ENCODE measurements at regions not wholly inside any gene's neighbourhood (a gene's known extent, or its start where the extent isn't known, plus 50 kb on each side); places are given as distances from the start of the nearest gene placed in this dataset.
A peak's percentile ranks its signal among the peaks of the same experiment; 100 is the strongest.

DNA sequence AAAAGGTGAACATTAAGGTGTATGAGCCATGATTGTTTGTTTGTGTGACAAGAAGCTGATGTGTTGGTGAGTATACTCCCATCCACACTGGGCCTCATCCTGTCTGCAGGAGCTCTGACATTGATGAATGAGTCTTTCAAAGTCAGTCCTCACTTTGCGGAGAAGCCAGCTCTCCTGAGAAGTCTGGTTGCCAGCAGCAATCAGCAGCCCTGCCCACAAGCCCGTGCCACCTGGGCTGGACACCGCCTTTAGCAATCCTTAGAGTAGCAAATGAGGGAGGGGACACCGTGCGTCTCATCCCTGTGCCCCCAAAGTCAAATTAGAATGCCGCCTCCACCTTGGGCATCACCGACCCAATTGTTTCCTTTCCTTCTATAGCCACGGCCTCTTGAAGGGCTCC is 174.8 kb upstream of the NECTIN1 start:
- Histone ChIP-seq H3K4me1 (peaks cover 47% of the 10 kb centered on the region), H3K27me3 (no peaks in the 10 kb centered on the region), H3K4me3 (no peak overlapping the region), H3K36me3 (replicated peaks in 1 of 2; ENCODE audit: insufficient read depth in 1 of 2, low read depth in 2 of 2) (no peaks in the 10 kb centered on the region), H3K9me3 (no peaks in the 10 kb centered on the region), H3K27ac (no peak overlapping the region)
- TF ChIP-seq POLR2A (IDR thresholded peaks at IDR 0.05) = no peak
- TF ChIP-seq, protein P1, sequence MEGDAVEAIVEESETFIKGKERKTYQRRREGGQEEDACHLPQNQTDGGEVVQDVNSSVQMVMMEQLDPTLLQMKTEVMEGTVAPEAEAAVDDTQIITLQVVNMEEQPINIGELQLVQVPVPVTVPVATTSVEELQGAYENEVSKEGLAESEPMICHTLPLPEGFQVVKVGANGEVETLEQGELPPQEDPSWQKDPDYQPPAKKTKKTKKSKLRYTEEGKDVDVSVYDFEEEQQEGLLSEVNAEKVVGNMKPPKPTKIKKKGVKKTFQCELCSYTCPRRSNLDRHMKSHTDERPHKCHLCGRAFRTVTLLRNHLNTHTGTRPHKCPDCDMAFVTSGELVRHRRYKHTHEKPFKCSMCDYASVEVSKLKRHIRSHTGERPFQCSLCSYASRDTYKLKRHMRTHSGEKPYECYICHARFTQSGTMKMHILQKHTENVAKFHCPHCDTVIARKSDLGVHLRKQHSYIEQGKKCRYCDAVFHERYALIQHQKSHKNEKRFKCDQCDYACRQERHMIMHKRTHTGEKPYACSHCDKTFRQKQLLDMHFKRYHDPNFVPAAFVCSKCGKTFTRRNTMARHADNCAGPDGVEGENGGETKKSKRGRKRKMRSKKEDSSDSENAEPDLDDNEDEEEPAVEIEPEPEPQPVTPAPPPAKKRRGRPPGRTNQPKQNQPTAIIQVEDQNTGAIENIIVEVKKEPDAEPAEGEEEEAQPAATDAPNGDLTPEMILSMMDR (IDR thresholded peaks at IDR 0.05) = no peak
- intact Hi-C loops (cut with DNase I) = no loop called here
- WGBS, 2 donors = 77 to 87% methylated on average over 7 to 8 of the region's 8 CpGs
- DNase-seq (no peak), ATAC-seq (no peak)

DNA sequence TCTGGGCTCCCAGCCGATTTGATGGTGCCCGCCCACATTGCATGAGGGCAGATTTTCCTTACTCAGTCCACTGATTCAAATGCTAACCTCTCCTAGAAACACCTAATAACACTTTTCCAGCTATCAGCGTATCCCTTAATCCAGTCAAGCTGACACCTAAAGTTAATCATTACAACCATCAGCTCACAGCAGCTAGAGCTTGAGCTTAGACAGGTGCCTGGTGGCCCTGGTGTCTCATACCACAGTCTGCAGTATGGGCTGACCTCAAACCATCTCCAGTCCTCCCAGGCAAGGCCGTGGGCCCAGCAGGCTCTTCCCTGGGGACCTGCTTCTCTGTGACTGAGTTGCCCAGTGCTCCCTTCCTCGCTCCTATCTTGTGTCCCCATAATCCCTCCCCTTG is 174.4 kb upstream of the NECTIN1 start:
- WGBS, 2 donors = 46 to 58% methylated on average over 5 of the region's 5 CpGs
- Histone ChIP-seq H3K27ac (no peak overlapping the region), H3K4me3 (no peak overlapping the region), H3K36me3 (replicated peaks in 1 of 2; ENCODE audit: insufficient read depth in 1 of 2, low read depth in 2 of 2) (no peaks in the 10 kb centered on the region), H3K4me1 (peaks cover 47% of the 10 kb centered on the region), H3K27me3 (no peaks in the 10 kb centered on the region), H3K9me3 (no peaks in the 10 kb centered on the region)
- no peak for ATAC-seq
- peak in 1 of 4 donors; percentile 19 for DNase-seq
- intact Hi-C loops (cut with DNase I) = no loop called here
- no peak for TF ChIP-seq POLR2A (IDR thresholded peaks at IDR 0.05)
- TF ChIP-seq, protein P1 (IDR thresholded peaks at IDR 0.05) = no peak

DNA sequence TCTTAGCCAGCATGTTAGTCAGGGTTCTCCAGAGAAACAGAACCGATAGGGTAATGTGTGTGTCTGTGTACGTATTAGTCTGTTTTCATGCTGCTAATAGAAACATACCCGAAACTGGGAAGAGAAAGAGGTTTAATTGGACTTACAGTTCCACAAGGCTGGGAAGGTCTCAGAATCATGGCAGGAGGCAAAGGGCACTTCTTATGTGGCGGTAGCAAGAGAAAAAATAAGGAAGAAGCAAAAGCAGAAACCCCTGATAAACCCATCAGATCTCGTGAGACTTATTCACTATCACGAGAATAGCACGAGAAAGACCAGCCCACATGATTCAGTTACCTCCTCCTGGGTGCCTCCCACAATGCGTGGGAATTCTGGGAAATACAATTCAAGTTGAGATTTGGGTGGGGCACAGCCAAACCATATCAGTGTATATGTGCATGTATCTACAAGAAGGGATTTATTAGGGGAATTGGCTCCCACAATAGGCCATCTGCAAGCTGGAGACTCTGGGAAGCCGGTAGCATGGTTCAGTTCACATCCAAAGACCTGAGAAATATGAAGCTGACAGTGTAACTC is 173.7 kb upstream of the NECTIN1 start:
- TF ChIP-seq, protein P1 (IDR thresholded peaks at IDR 0.05) = no peak
- no peak for TF ChIP-seq POLR2A (IDR thresholded peaks at IDR 0.05)
- peaks cover 45% of the 10 kb centered on the region for H3K4me1 ChIP-seq

DNA sequence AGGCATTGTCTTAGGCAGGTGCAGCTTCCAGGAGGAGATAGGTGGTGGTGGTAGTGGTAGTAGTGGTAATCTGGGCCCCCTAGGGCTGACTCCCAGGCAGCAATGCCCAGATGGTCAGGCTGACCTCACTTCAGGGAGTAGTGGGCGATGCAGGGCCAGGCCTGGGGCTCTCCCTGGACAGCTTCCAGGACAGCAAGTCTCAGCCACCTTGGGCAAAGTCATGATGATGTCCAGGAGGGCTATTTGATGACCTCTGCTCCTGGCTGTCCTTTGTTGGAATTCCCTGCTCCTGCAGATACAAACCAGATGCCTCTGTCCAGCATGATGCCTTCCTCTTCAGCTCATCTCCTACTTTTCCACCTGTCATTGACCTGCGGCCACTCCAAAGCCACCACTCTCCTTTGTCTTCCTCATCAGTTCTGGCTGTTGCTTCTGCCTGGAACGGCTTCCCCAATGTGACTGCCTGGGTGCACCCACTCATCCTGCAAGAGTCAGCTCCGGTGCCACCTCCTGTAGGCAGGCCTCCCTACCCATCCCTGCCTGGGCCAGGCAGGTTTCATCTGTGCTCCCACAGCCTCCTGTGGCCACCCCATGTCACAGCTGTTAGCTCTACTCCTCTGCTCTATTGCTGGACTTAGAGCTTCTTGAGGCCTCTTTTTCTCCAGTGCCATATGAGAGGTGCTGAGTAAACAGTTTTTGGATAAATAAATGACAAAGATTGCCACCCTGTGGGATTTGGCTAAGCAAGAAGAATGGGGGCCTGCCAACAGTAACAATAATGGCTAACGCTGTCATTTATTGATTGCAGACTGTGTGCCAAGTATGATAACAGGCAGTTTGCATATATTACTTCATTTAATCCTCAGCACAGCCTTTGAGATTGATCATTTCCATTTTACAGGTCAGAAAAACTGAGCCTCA is 172.9 kb upstream of the NECTIN1 start:
- TF ChIP-seq POLR2A (IDR thresholded peaks at IDR 0.05) = no peak
- TF ChIP-seq, protein P1 (IDR thresholded peaks at IDR 0.05) = no peak
- DNase-seq (no peak), ATAC-seq (no peak)
- Histone ChIP-seq H3K27ac (no peak overlapping the region), H3K36me3 (replicated peaks in 1 of 2; ENCODE audit: insufficient read depth in 1 of 2, low read depth in 2 of 2) (no peaks in the 10 kb centered on the region), H3K9me3 (no peaks in the 10 kb centered on the region), H3K4me3 (no peak overlapping the region), H3K27me3 (no peaks in the 10 kb centered on the region), H3K4me1 (peaks cover 36% of the 10 kb centered on the region)
- intact Hi-C loops (cut with DNase I) = no loop called here
- WGBS, 2 donors = 73 to 77% methylated on average over 5 of the region's 5 CpGs

More for the DNA sequence above, 173.7 kb upstream of the NECTIN1 start:
- Histone ChIP-seq H3K9me3 (no peaks in the 10 kb centered on the region), H3K36me3 (replicated peaks in 1 of 2; ENCODE audit: insufficient read depth in 1 of 2, low read depth in 2 of 2) (no peaks in the 10 kb centered on the region), H3K27me3 (no peaks in the 10 kb centered on the region), H3K27ac (no peak overlapping the region), H3K4me3 (no peak overlapping the region)
- intact Hi-C loops (cut with DNase I) = no loop called here
- WGBS, 2 donors = 82 to 90% methylated on average over 9 of the region's 9 CpGs
- DNase-seq (no peak), ATAC-seq (no peak)
